Panc1 (cell line): ENCODE measurements at regions not wholly inside any gene's neighbourhood (a gene's known extent, or its start where the extent isn't known, plus 50 kb on each side); places are given as distances from the start of the nearest gene placed in this dataset.
A peak's percentile ranks its signal among the peaks of the same experiment; 100 is the strongest.
"Not testable (repeated sequence)": the region's sequence is repeated elsewhere in the genome, so short reads cannot be mapped to it uniquely, and the experiment has no call there.

Experiments used
- ATAC-seq: fragments of 200-7000 bp; cut with Tn5 transposase; 2 replicates; pipeline ENCODE4 v1.9.1; 2020; ENCODE audit warnings: mild to moderate bottlenecking, moderate library complexity
- BruUV-seq: library from RNA; stranded (reverse); fragments of 400-500 nt; replicated peaks from 2 replicates; lab custom pipeline; 2021; lab: Mats Ljungman, UMichigan
- CTCF ChIA-PET: fragments of 300-600 bp; sonication (Branson Sonifier 250); formaldehyde crosslinking; loops from one replicate; lab custom pipeline; 2022; ENCODE audit warnings: antibody characterized with exemption; lab: Charles Lee
- POLR2A ChIA-PET: fragments of 300-600 bp; sonication (Branson Sonifier 250); formaldehyde crosslinking; loops from one replicate; lab custom pipeline; 2022; ENCODE audit warnings: antibody characterized with exemption; lab: Charles Lee
- DNase-seq: peaks from one replicate; pipeline ENCODE4 v3.0.0-alpha.2; 2010; ENCODE audit warnings: low read depth, low spot score
- H3K27ac ChIP-seq: 2 replicates; pipeline ENCODE4 v1.5.1; 2011; ENCODE audit warnings: mild to moderate bottlenecking, low read length, inconsistent platforms
- H3K27me3 ChIP-seq: fragments of 200-500 bp; sonication (Bioruptor generic); 2 replicates; pipeline ENCODE4 v1.6.0; 2014; ENCODE audit warnings: low read length, inconsistent platforms; ENCODE audit not compliant: control insufficient read depth, insufficient read depth
- H3K36me3 ChIP-seq: fragments of 200-500 bp; sonication (Bioruptor generic); 2 replicates; pipeline ENCODE4 v1.5.1; 2014; ENCODE audit warnings: inconsistent platforms, mild to moderate bottlenecking, low read length, moderate library complexity; ENCODE audit not compliant: control insufficient read depth, insufficient read depth
- H3K4me1 ChIP-seq: 2 replicates; pipeline ENCODE4 v1.5.1; 2011; ENCODE audit warnings: inconsistent platforms, mild to moderate bottlenecking, low read length, moderate library complexity; ENCODE audit not compliant: control insufficient read depth, insufficient read depth
- H3K4me3 ChIP-seq, 2 experiments: 2 replicates each; pipeline ENCODE4 v1.5.1; 2011 to 2012; ENCODE audit warnings: low read depth in 2 of 2, low read length in 2 of 2, mild to moderate bottlenecking in 2 of 2, inconsistent platforms in 1 of 2, moderate library complexity in 1 of 2
- H3K9me3 ChIP-seq: fragments of 200-500 bp; sonication (Bioruptor generic); 2 replicates; pipeline ENCODE4 v1.5.1; 2014; ENCODE audit warnings: low read depth, mild to moderate bottlenecking, inconsistent platforms, low read length, moderate library complexity; ENCODE audit not compliant: control insufficient read depth, insufficient read depth
- CTCF ChIP-seq: fragments of 450-650 bp; IDR thresholded peaks from 2 replicates; pipeline ENCODE4 v1.5.1; 2017; ENCODE audit warnings: mild to moderate bottlenecking
- POLR2AphosphoS5 ChIP-seq: IDR thresholded peaks from 2 replicates; pipeline ENCODE4 v1.6.1; 2012; ENCODE audit warnings: mild to moderate bottlenecking, low read depth, low read length, moderate library complexity
- REST ChIP-seq, 2 experiments: IDR thresholded peaks; 2 replicates each; pipeline ENCODE4 v1.6.1; 2011 to 2012; ENCODE audit warnings: low read depth in 2 of 2, control low read depth in 1 of 2, low read length in 1 of 2, mild to moderate bottlenecking in 1 of 2, moderate library complexity in 1 of 2; ENCODE audit not compliant: insufficient read depth in 1 of 2
- SIN3A ChIP-seq: IDR thresholded peaks from 2 replicates; pipeline ENCODE4 v1.6.1; 2012; ENCODE audit warnings: low read depth, mild to moderate bottlenecking, low read length, moderate library complexity, borderline replicate concordance; ENCODE audit not compliant: insufficient read depth
- TCF7L2 ChIP-seq: IDR thresholded peaks from 2 replicates; pipeline ENCODE4 v1.6.1; 2011; ENCODE audit warnings: mild to moderate bottlenecking, low read depth, low read length, inconsistent platforms
- in situ Hi-C: cut with HindIII; loops from 2 replicates; pipeline ENCODE4 v1.10.0; 2016; ENCODE audit warnings: low sequenced_read_pairs, low pct_unique_long_range_greater_than_20kb
- intact Hi-C: fragments of 100-400 bp; cut with micrococcal nuclease; formaldehyde crosslinking; loops from one replicate; pipeline ENCODE4 v1.10.0; 2022; ENCODE audit not compliant: unreplicated experiment

- H3K27me3 ChIP-seq, CTCF ChIA-PET: not testable (repeated sequence)
Observed at GRCh38 chr3:156041856-156042255, 78.5 kb upstream of the KCNAB1 start.

DNA sequence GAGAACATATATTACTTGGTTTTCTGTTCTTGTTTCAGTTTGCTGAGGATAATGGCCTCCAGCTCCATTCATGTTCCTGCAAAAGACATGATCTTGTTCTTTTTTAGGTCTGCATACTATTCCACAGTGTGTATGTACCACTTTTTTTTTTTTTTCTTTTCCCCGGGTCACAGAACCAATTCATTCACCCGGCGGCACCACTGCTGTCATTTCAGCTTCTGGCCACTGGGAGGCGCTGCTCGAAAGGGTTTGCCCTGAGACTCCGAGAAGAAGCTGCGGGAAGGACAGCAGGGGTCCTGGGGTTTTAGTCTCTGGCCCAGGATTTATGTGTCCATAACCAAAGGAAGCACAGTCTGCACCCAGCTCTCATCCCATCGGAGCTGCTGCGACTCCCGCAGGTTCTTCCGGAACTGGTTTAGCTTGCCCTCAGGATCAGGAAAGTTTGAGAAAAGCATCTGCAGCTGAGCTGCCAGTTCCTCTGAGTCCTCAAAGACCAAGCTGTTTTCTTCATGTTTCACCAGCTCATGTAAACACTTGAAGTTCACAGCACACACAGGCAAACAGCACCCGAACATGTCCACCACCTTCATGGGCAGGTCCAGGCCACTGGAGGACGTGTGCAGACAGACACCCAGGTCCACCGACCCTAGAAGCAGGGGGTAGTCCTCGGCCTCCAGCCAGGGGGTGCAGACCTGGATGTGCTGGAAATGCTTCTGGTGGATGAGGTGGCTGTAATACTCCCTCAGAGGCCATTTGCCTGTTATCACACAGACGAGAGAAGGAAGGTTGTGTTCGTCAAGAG is 76.3 kb upstream of the KCNAB1 start:
- H3K4me3 ChIP-seq, H3K9me3 ChIP-seq, BruUV-seq, H3K27me3 ChIP-seq, in situ Hi-C loops, DNase-seq, H3K36me3 ChIP-seq, H3K4me1 ChIP-seq, POLR2A ChIA-PET, intact Hi-C loops, H3K27ac ChIP-seq: not testable (repeated sequence)
- peak; percentile 95 for TF ChIP-seq CTCF
- ATAC-seq, result peak; percentile 38; the same call in 1 of the 2 replicates
- CTCF ChIA-PET, result interaction anchor here (0.6 to 1.2 kb wide), 13 partner anchors 10 to 1549 kb away, joined by 3 to 12 read pairs (median 5); no protein-coding TSS in a partner anchor

More at GRCh38 chr3:156041856-156042255, 78.5 kb upstream of the KCNAB1 start:
- ATAC-seq, H3K27ac ChIP-seq, H3K36me3 ChIP-seq, H3K4me3 ChIP-seq, intact Hi-C loops, H3K9me3 ChIP-seq, DNase-seq, H3K4me1 ChIP-seq, in situ Hi-C loops, POLR2A ChIA-PET, BruUV-seq: not testable (repeated sequence)

DNA sequence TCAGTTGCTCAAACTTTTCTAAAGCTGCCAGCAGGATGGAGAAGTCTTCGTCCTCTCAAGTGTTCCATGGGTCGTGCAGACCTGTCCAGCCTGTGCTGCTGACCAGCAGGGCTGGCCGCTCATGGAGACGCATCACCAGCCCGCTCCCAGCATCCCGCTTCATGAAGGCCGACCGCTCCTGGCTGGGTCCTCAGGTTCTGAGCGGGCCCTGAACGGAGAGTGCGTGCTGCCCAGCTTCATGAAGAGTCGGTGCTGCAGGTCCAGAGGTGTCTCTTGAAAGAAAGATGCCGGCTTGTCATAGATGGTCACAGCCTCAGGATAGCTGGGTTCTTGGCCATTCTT is 75.8 kb upstream of the KCNAB1 start:
- BruUV-seq, result no TSS peak
- ChIA-PET POLR2A (no interaction called here), CTCF (interaction anchor here (1.1 kb wide), 1 partner anchor 1160 kb away, joined by 3 read pairs; no protein-coding TSS in a partner anchor)
- ATAC-seq, result peak; percentile 26; the same call in 1 of the 2 replicates
- in situ Hi-C loops, result no loop called here
- H3K4me1 ChIP-seq, result no peaks in the 10 kb centered on the region
- no peak overlapping the region for H3K27ac ChIP-seq
- no peaks in the 10 kb centered on the region for H3K27me3 ChIP-seq
- no peak for DNase-seq
- intact Hi-C loops, result no loop called here
- TF ChIP-seq POLR2AphosphoS5 (no peak), SIN3A (no peak), TCF7L2 (no peak), CTCF (no peak), REST (IDR thresholded peaks at IDR 0.05; ENCODE audit: insufficient read depth in 1 of 2, low read depth in 2 of 2, low read length in 1 of 2) (no peak)
- H3K4me3 ChIP-seq, result no peak overlapping the region
- H3K36me3 ChIP-seq, result no peaks in the 10 kb centered on the region
- H3K9me3 ChIP-seq, result no peaks in the 10 kb centered on the region

DNA sequence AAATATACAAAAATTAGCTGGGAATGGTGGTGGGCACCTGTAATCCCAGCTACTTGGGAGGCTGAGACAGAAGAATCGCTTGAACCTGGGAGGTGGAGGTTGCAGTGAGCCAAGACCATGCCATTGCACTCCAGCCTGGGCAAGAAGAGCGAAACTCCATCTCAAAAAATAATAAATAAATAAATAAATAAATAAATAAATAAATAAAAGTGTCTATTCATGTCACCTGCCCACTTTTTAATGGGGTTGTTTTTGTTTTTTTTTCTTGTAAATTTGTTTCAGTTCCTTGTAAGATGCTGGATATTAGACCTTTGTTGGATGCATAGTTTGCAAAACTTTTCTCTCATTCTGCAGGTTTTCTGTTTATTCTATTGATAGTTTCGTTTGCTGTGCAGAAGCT is 71.9 kb upstream of the KCNAB1 start:
- H3K36me3 ChIP-seq, H3K27ac ChIP-seq, CTCF ChIA-PET, H3K4me3 ChIP-seq, BruUV-seq, DNase-seq, ATAC-seq, in situ Hi-C loops, H3K4me1 ChIP-seq, POLR2A ChIA-PET, H3K9me3 ChIP-seq, H3K27me3 ChIP-seq, intact Hi-C loops: not testable (repeated sequence)
